Endodermal cell (in vitro differentiated cells): ENCODE measurements at regions not wholly inside any gene's neighbourhood (a gene's known extent, or its start where the extent isn't known, plus 50 kb on each side); places are given as distances from the start of the nearest gene placed in this dataset.

Source experiments
- DNase-seq: peaks from one replicate; pipeline ENCODE4 v3.0.0-alpha.2; 2017
- H3K27ac ChIP-seq: 2 replicates; pipeline ENCODE4 v1.5.1; 2013; ENCODE audit warnings: mild to moderate bottlenecking, low read depth, low read length, moderate library complexity
- H3K27me3 ChIP-seq: 2 replicates; pipeline ENCODE4 v1.6.1; 2013; ENCODE audit warnings: mild to moderate bottlenecking, low read length, moderate library complexity; ENCODE audit not compliant: insufficient read depth, control insufficient read depth, poor library complexity, severe bottlenecking
- H3K36me3 ChIP-seq: 2 replicates; pipeline ENCODE4 v1.7.0; 2013; ENCODE audit warnings: mild to moderate bottlenecking, low read length, moderate library complexity; ENCODE audit not compliant: control insufficient read depth, insufficient read depth
- H3K4me1 ChIP-seq: one replicate; pipeline ENCODE4 v1.7.0; 2013; ENCODE audit warnings: low read length; ENCODE audit not compliant: control insufficient read depth, insufficient read depth
- H3K4me3 ChIP-seq: 2 replicates; pipeline ENCODE4 v1.5.1; 2013; ENCODE audit warnings: mild to moderate bottlenecking, low read length, moderate library complexity
- H3K9ac ChIP-seq: 2 replicates; pipeline ENCODE4 v1.6.1; 2013; ENCODE audit warnings: mild to moderate bottlenecking, low read length, moderate library complexity; ENCODE audit not compliant: poor library complexity, severe bottlenecking; ENCODE audit errors: extremely low read depth
- H3K9me3 ChIP-seq: 2 replicates; pipeline ENCODE4 v1.6.1; 2013; ENCODE audit warnings: mild to moderate bottlenecking, low read length, moderate library complexity; ENCODE audit not compliant: control insufficient read depth
- H3K27ac Mint-ChIP-seq: 2 replicates; pipeline ENCODE4 v1.8.0; 2020; ENCODE audit warnings: mixed read lengths
- H3K27me3 Mint-ChIP-seq: 2 replicates; pipeline ENCODE4 v1.8.0; 2021; ENCODE audit warnings: mild to moderate bottlenecking, mixed read lengths; ENCODE audit not compliant: insufficient read depth
- H3K36me3 Mint-ChIP-seq: 2 replicates; pipeline ENCODE4 v1.8.0; 2020; ENCODE audit warnings: low read depth, mixed read lengths
- H3K4me1 Mint-ChIP-seq: 2 replicates; pipeline ENCODE4 v1.8.0; 2020; ENCODE audit warnings: mixed read lengths
- H3K4me3 Mint-ChIP-seq: 2 replicates; pipeline ENCODE4 v1.8.0; 2020; ENCODE audit warnings: mild to moderate bottlenecking, moderate library complexity, mixed read lengths
- H3K9me3 Mint-ChIP-seq: 2 replicates; pipeline ENCODE4 v1.8.0; 2020; ENCODE audit warnings: mild to moderate bottlenecking, mixed read lengths
- CTCF ChIP-seq: fragments of 200-600 bp; sonication (generic); conservative IDR thresholded peaks from 2 replicates; pipeline ENCODE4 v1.5.0; 2021; ENCODE audit warnings: antibody characterized with exemption, mild to moderate bottlenecking
- WGBS, 2 experiments: methylation state at CpG; one replicate each; pipeline versions ENCODE4 v1.1.5 to v1.1.7; 2013; ENCODE audit warnings: missing lambda C conversion rate in 2 of 2, mixed read lengths in 1 of 2; ENCODE audit not compliant: insufficient coverage in 1 of 2, insufficient read length in 1 of 2; 5-methylcytosine and 5-hydroxymethylcytosine counted together

DNA sequence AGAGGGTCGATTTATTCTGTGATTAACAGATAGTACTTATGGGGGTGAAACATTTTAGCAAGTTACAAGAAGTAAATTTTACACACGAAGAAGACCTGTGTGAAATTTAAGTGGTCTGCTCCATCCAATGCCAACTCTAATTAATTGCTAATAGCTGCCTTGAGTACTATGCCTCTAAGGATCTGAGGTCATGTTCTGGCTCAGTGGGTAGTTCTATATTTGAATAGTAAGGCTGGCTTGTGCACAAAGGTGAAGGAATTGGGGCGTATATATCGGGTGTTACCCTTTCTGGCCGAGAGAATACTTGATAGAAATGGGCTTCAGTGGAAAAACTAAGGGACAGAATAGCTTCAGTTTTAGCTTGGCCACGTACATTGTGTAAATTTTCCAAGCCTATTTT, 345.2 kb upstream of the ANKRD30A start:
- no peaks in the 10 kb centered on the region for H3K4me1 Mint-ChIP-seq
- H3K27ac Mint-ChIP-seq = no peak overlapping the region
- H3K4me3 Mint-ChIP-seq = no peak overlapping the region

GRCh38 chr10:36779238-36779846, 346.1 kb upstream of the ANKRD30A start:
- DNase-seq = peak; percentile 74
- no peaks in the 10 kb centered on the region for H3K9me3 Mint-ChIP-seq
- H3K9me3 ChIP-seq = no peaks in the 10 kb centered on the region
- no peak overlapping the region for H3K9ac ChIP-seq
- H3K27ac ChIP-seq = no peak overlapping the region
- H3K27ac Mint-ChIP-seq = no peak overlapping the region
- peak; percentile 88 for TF ChIP-seq CTCF
- H3K4me3 ChIP-seq = no peak overlapping the region
- H3K27me3 ChIP-seq = no peaks in the 10 kb centered on the region
- 0% methylated on average over 1 of the region's 2 CpGs; no CpG with 5 or more reads in 1 of the 2 experiments for WGBS, 2 experiments
- H3K4me1 ChIP-seq = no peaks in the 10 kb centered on the region
- no peaks in the 10 kb centered on the region for H3K27me3 Mint-ChIP-seq
- H3K4me1 Mint-ChIP-seq = no peaks in the 10 kb centered on the region
- no peaks in the 10 kb centered on the region for H3K36me3 ChIP-seq
- H3K4me3 Mint-ChIP-seq = no peak overlapping the region
- H3K36me3 Mint-ChIP-seq = no peaks in the 10 kb centered on the region

More for the DNA sequence above, 345.2 kb upstream of the ANKRD30A start:
- TF ChIP-seq CTCF = no peak
- Mint-ChIP-seq H3K36me3 (no peaks in the 10 kb centered on the region), H3K27me3 (no peaks in the 10 kb centered on the region), H3K9me3 (no peaks in the 10 kb centered on the region)
- no peaks in the 10 kb centered on the region for H3K27me3 ChIP-seq
- no peaks in the 10 kb centered on the region for H3K4me1 ChIP-seq
- H3K9me3 ChIP-seq = no peaks in the 10 kb centered on the region
- no peak overlapping the region for H3K27ac ChIP-seq
- no peak overlapping the region for H3K9ac ChIP-seq
- DNase-seq = no peak
- no peak overlapping the region for H3K4me3 ChIP-seq
- WGBS, 2 experiments = 87 to 95% methylated on average over 3 to 6 of the region's 6 CpGs
- no peaks in the 10 kb centered on the region for H3K36me3 ChIP-seq

DNA sequence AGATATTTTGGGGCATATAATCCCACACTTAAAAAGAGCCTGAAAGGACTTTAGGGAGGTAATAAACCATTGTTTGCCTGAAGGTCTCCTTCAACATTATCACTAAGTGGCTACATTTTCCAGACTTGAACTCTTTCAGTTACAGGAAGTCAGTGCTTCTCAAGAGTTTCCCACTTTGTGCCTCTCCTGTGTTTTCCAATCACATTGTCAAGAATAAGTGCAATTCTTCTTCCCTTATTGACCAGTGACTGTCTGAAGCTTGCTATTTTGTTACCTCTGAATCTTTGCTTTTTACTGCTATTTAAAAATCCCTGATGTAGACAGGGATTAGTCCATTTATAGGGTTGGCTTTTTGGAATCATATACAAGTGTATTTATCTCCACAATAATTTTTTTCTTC, 346.7 kb upstream of the ANKRD30A start:
- Mint-ChIP-seq H3K27me3 (no peaks in the 10 kb centered on the region), H3K4me1 (no peaks in the 10 kb centered on the region), H3K27ac (no peak overlapping the region), H3K36me3 (no peaks in the 10 kb centered on the region), H3K9me3 (no peaks in the 10 kb centered on the region), H3K4me3 (no peak overlapping the region)
- H3K27me3 ChIP-seq = no peaks in the 10 kb centered on the region
- no peak overlapping the region for H3K4me3 ChIP-seq
- no peak overlapping the region for H3K9ac ChIP-seq
- H3K36me3 ChIP-seq = no peaks in the 10 kb centered on the region
- DNase-seq = no peak
- no peak overlapping the region for H3K27ac ChIP-seq
- no peaks in the 10 kb centered on the region for H3K4me1 ChIP-seq
- H3K9me3 ChIP-seq = no peaks in the 10 kb centered on the region
- TF ChIP-seq CTCF = no peak
